ENCODE measurements at regions not wholly inside any gene's neighbourhood (a gene's known extent, or its start where the extent isn't known, plus 50 kb on each side); places are given as distances from the start of the nearest gene placed in this dataset.

GRCh38 chr10:36224431-36224985 is 582.4 kb upstream of the FZD8 start:
- DNase-seq (ENCODE audit: low spot score), result no peak

- no peak for DNase-seq (ENCODE audit: low spot score)
Measured at GRCh38 chr10:36221101-36221500, 579.0 kb upstream of the FZD8 start.

GRCh38 chr10:36220151-36220550 is 578.1 kb upstream of the FZD8 start:
- DNase-seq (ENCODE audit: low spot score), result no peak

GRCh38 chr10:36211856-36212255 is 569.8 kb upstream of the FZD8 start:
- DNase-seq (ENCODE audit: low spot score), result no peak

- DNase-seq (ENCODE audit: low spot score), result no peak
Measured at GRCh38 chr10:36209480-36209879, 567.4 kb upstream of the FZD8 start.

GRCh38 chr10:36202881-36203280 is 560.8 kb upstream of the FZD8 start:
- no peak for DNase-seq (ENCODE audit: low spot score)

- DNase-seq (ENCODE audit: low spot score), result no peak
Measured at GRCh38 chr10:36200577-36200976, 558.5 kb upstream of the FZD8 start.

- DNase-seq (ENCODE audit: low spot score), result no peak
Measured at GRCh38 chr10:36198322-36198721, 556.2 kb upstream of the FZD8 start.

GRCh38 chr10:36195364-36195763 is 553.3 kb upstream of the FZD8 start:
- no peak for DNase-seq (ENCODE audit: low spot score)

GRCh38 chr10:36194276-36194675 is 552.2 kb upstream of the FZD8 start:
- no peak for DNase-seq (ENCODE audit: low spot score)

- no peak for DNase-seq (ENCODE audit: low spot score)
Measured at GRCh38 chr10:36191009-36191408, 548.9 kb upstream of the FZD8 start.

GRCh38 chr10:36188461-36188860 is 546.4 kb upstream of the FZD8 start:
- no peak for DNase-seq (ENCODE audit: low spot score)

- no peak for DNase-seq (ENCODE audit: low spot score)
Measured at GRCh38 chr10:36188080-36188453, 546.0 kb upstream of the FZD8 start.

GRCh38 chr10:36187380-36188079 is 545.4 kb upstream of the FZD8 start:
- DNase-seq (ENCODE audit: low spot score), result no peak

- DNase-seq (ENCODE audit: low spot score), result no peak
Measured at GRCh38 chr10:36185097-36185496, 543.0 kb upstream of the FZD8 start.

- no peak for DNase-seq (ENCODE audit: low spot score)
Measured at GRCh38 chr10:36183726-36184125, 541.6 kb upstream of the FZD8 start.

GRCh38 chr10:36183056-36183455 is 541.0 kb upstream of the FZD8 start:
- no peak for DNase-seq (ENCODE audit: low spot score)

- DNase-seq (ENCODE audit: low spot score), result no peak
Measured at GRCh38 chr10:36182606-36183005, 540.5 kb upstream of the FZD8 start.

GRCh38 chr10:36182179-36182566 is 540.1 kb upstream of the FZD8 start:
- DNase-seq (ENCODE audit: low spot score), result peak; percentile 1

- DNase-seq (ENCODE audit: low spot score), result no peak
Measured at GRCh38 chr10:36181426-36182178, 539.5 kb upstream of the FZD8 start.

- DNase-seq (ENCODE audit: low spot score), result no peak
Measured at GRCh38 chr10:36178616-36179015, 536.5 kb upstream of the FZD8 start.

GRCh38 chr10:36177071-36177470 is 535.0 kb upstream of the FZD8 start:
- DNase-seq (ENCODE audit: low spot score), result no peak

GRCh38 chr10:36175954-36176353 is 533.9 kb upstream of the FZD8 start:
- no peak for DNase-seq (ENCODE audit: low spot score)

Measured in cerebellar cortex (tissue), 1 donor.